UCSD-AML1 (cell line): ENCODE measurements at regions not wholly inside any gene's neighbourhood (a gene's known extent, or its start where the extent isn't known, plus 50 kb on each side); places are given as distances from the start of the nearest gene placed in this dataset.

Experiments used
- DNase-seq: peaks from one replicate; lab custom pipeline; 2025; ENCODE audit not compliant: unreplicated experiment; lab: John Stamatoyannopoulos, UW

DNA sequence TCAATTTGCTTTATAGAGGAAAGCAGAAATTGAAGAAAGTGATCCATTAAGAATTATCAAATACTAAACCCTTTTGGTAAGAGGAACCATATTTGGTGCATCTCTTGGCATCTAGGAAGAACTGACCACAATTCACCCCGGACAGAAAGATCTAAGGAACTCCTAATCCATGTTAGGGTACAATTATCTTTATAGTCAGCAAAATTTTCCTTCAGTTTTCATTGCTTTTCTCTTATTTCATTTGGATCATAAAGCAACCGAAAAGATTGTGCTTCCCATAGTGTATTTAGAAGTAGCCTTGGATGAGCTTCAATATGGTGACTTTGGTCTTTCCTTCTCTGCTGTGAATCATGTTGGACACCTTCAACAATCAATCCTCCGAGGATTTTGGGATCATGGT lies 50.1 kb upstream of the IGFBP5 start:
- no peak for DNase-seq
